Dedifferentiated amniotic fluid mesenchymal stem cell (primary cell): ENCODE measurements at regions not wholly inside any gene's neighbourhood (a gene's known extent, or its start where the extent isn't known, plus 50 kb on each side); places are given as distances from the start of the nearest gene placed in this dataset.

Experiments used
- DNase-seq: peaks from one replicate; pipeline ENCODE4 v3.0.0-alpha.2; 2016; ENCODE audit errors: extremely low spot score

- no peak for DNase-seq
These were observed 130.3 kb upstream of the TPM1 start for GRCh38 chr15:62912282-62912681.

- DNase-seq, result no peak
These were observed 129.7 kb upstream of the TPM1 start for GRCh38 chr15:62912808-62913207.

GRCh38 chr15:62913246-62913645 is 129.3 kb upstream of the TPM1 start:
- DNase-seq, result no peak

GRCh38 chr15:62914461-62915079 is 128.0 kb upstream of the TPM1 start:
- DNase-seq, result no peak

GRCh38 chr15:62920682-62921502 is 121.7 kb upstream of the TPM1 start:
- peak; percentile 45 for DNase-seq

GRCh38 chr15:62922514-62922913 is 120.0 kb upstream of the TPM1 start:
- no peak for DNase-seq

- DNase-seq, result no peak
These were observed 116.7 kb upstream of the TPM1 start for GRCh38 chr15:62925875-62926274.

- no peak for DNase-seq
These were observed 115.4 kb upstream of the TPM1 start for GRCh38 chr15:62927196-62927595.

- DNase-seq, result no peak
These were observed 114.7 kb upstream of the TPM1 start for GRCh38 chr15:62927836-62928235.

GRCh38 chr15:62928242-62928999 is 114.1 kb upstream of the TPM1 start:
- peak; percentile 81 for DNase-seq

- peak; percentile 67 for DNase-seq
These were observed 113.6 kb upstream of the TPM1 start for GRCh38 chr15:62929000-62929357.

GRCh38 chr15:62931650-62932049 is 110.9 kb upstream of the TPM1 start:
- no peak for DNase-seq

GRCh38 chr15:62932436-62932835 is 110.1 kb upstream of the TPM1 start:
- peak; percentile 77 for DNase-seq

GRCh38 chr15:62933386-62933785 is 109.2 kb upstream of the TPM1 start:
- no peak for DNase-seq

GRCh38 chr15:62934236-62934971 is 108.1 kb upstream of the TPM1 start:
- DNase-seq, result no peak

GRCh38 chr15:62935300-62936081 is 107.1 kb upstream of the TPM1 start:
- no peak for DNase-seq

GRCh38 chr15:62938825-62939224 is 103.7 kb upstream of the TPM1 start:
- DNase-seq, result no peak

- DNase-seq, result no peak
These were observed 102.3 kb upstream of the TPM1 start for GRCh38 chr15:62940093-62940754.

- peak; percentile 96 for DNase-seq
These were observed 101.7 kb upstream of the TPM1 start for GRCh38 chr15:62940755-62941361.

GRCh38 chr15:62941699-62942098 is 100.8 kb upstream of the TPM1 start:
- DNase-seq, result no peak
